HG02973 (cell line): ENCODE measurements at regions not wholly inside any gene's neighbourhood (a gene's known extent, or its start where the extent isn't known, plus 50 kb on each side); places are given as distances from the start of the nearest gene placed in this dataset.
A peak's percentile ranks its signal among the peaks of the same experiment; 100 is the strongest.

ENCODE experiments used
- ATAC-seq: cut with Tn5 transposase; IDR thresholded peaks from one replicate; pipeline ENCODE4 v1.9.1; 2021; ENCODE audit warnings: moderate library complexity; ENCODE audit not compliant: unreplicated experiment

- no peak for ATAC-seq
These were observed 75.4 kb upstream of the AKAP13 start for GRCh38 chr15:85305050-85305449.

GRCh38 chr15:85306946-85307686, 73.3 kb upstream of the AKAP13 start:
- ATAC-seq, result no peak

- no peak for ATAC-seq
These were observed 72.7 kb upstream of the AKAP13 start for GRCh38 chr15:85307687-85308045.

GRCh38 chr15:85311647-85312046, 68.8 kb upstream of the AKAP13 start:
- ATAC-seq, result no peak

GRCh38 chr15:85312486-85312885, 67.9 kb upstream of the AKAP13 start:
- peak; percentile 97 for ATAC-seq

GRCh38 chr15:85312929-85313331, 67.5 kb upstream of the AKAP13 start:
- ATAC-seq, result peak; percentile 21

- ATAC-seq, result no peak
These were observed 67.1 kb upstream of the AKAP13 start for GRCh38 chr15:85313339-85313738.

GRCh38 chr15:85314146-85314545, 66.3 kb upstream of the AKAP13 start:
- no peak for ATAC-seq

GRCh38 chr15:85314633-85315032, 65.8 kb upstream of the AKAP13 start:
- ATAC-seq, result no peak

GRCh38 chr15:85316244-85316934, 64.0 kb upstream of the AKAP13 start:
- no peak for ATAC-seq

GRCh38 chr15:85318048-85318731, 62.2 kb upstream of the AKAP13 start:
- ATAC-seq, result peak; percentile 90

- ATAC-seq, result peak; percentile 9
These were observed 61.7 kb upstream of the AKAP13 start for GRCh38 chr15:85318732-85319076.

GRCh38 chr15:85324202-85324601, 56.2 kb upstream of the AKAP13 start:
- no peak for ATAC-seq

GRCh38 chr15:85325834-85326233, 54.6 kb upstream of the AKAP13 start:
- no peak for ATAC-seq

GRCh38 chr15:85326291-85326690, 54.1 kb upstream of the AKAP13 start:
- ATAC-seq, result no peak

GRCh38 chr15:85327820-85328219, 52.6 kb upstream of the AKAP13 start:
- ATAC-seq, result no peak

GRCh38 chr15:85329561-85330422, 50.6 kb upstream of the AKAP13 start:
- ATAC-seq, result peak; percentile 64
